Osteoblast (primary cell): ENCODE measurements at regions not wholly inside any gene's neighbourhood (a gene's known extent, or its start where the extent isn't known, plus 50 kb on each side); places are given as distances from the start of the nearest gene placed in this dataset.
A peak's percentile ranks its signal among the peaks of the same experiment; 100 is the strongest.

Experiments used
- DNase-seq: peaks from one replicate; pipeline ENCODE4 v3.0.0; 2011; ENCODE audit warnings: low spot score, mixed read lengths; ENCODE audit not compliant: insufficient read length; ENCODE audit errors: missing footprints
- H2AFZ ChIP-seq: 2 replicates; pipeline ENCODE4 v1.6.0; 2011; ENCODE audit warnings: mild to moderate bottlenecking, low read length
- H3K27ac ChIP-seq: 2 replicates; pipeline ENCODE4 v1.5.1; 2011; ENCODE audit warnings: mild to moderate bottlenecking, low read depth, low read length, moderate library complexity
- H3K27me3 ChIP-seq: 2 replicates; pipeline ENCODE4 v1.6.0; 2012; ENCODE audit warnings: mild to moderate bottlenecking, control low read depth, inconsistent platforms, low read length, moderate library complexity; ENCODE audit not compliant: insufficient read depth
- H3K36me3 ChIP-seq: 2 replicates; pipeline ENCODE4 v1.5.1; 2011; ENCODE audit warnings: mild to moderate bottlenecking, low read length, control low read depth, moderate library complexity; ENCODE audit not compliant: insufficient read depth
- H3K4me1 ChIP-seq: 2 replicates; pipeline ENCODE4 v1.5.1; 2011; ENCODE audit warnings: mild to moderate bottlenecking, low read length, control low read depth, moderate library complexity; ENCODE audit not compliant: insufficient read depth
- H3K4me2 ChIP-seq: 2 replicates; pipeline ENCODE4 v1.6.0; 2011; ENCODE audit warnings: mild to moderate bottlenecking, low read length; ENCODE audit not compliant: insufficient read depth
- H3K4me3 ChIP-seq: fragments of 200-600 bp; sonication (generic); 3 replicates; pipeline ENCODE4 v1.5.1; 2012; ENCODE audit warnings: mild to moderate bottlenecking, low read length, inconsistent platforms; ENCODE audit not compliant: insufficient read depth
- H3K79me2 ChIP-seq: 2 replicates; pipeline ENCODE4 v1.6.0; 2012; ENCODE audit warnings: mild to moderate bottlenecking, low read length, control low read depth, inconsistent platforms; ENCODE audit not compliant: insufficient read depth
- H3K9me3 ChIP-seq: 2 replicates; pipeline ENCODE4 v1.5.1; 2011; ENCODE audit warnings: low read depth, low read length, control low read depth
- H4K20me1 ChIP-seq: 2 replicates; pipeline ENCODE4 v1.6.0; 2012; ENCODE audit warnings: mild to moderate bottlenecking, low read length, control low read depth; ENCODE audit not compliant: insufficient read depth
- TF ChIP-seq, protein P1 (sequence below): IDR thresholded peaks from 2 replicates; pipeline ENCODE4 v1.5.1; 2011; ENCODE audit warnings: mild to moderate bottlenecking, low read depth, low read length, moderate library complexity; ENCODE audit errors: extremely low read depth

DNA sequence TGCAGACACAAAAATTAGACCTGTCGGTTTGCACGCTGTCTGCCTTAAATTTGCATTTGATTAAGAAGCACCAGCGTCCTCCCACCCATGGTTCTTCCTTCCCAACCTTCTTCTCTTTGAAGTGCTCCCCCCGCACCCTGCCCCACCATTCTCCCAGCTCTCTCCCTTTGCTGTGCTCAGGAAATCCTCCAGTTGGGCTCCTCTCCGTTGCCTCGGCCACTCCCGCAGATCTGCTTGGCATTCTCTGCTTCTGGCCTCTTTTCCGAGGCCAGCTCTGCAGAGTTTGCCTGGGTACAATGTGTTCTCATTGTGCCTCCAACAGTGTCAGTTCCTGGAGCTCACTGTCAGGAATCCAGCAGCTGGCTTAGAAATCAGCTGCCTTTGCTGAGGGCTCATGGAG, 126.1 kb downstream of the NAV1 start:
- H3K79me2 ChIP-seq, result peaks cover 98% of the 10 kb centered on the region
- peaks cover 95% of the 10 kb centered on the region for H4K20me1 ChIP-seq
- H3K4me1 ChIP-seq, result peaks cover 10% of the 10 kb centered on the region
- peaks cover 50% of the 10 kb centered on the region for H3K36me3 ChIP-seq
- TF ChIP-seq, protein P1, sequence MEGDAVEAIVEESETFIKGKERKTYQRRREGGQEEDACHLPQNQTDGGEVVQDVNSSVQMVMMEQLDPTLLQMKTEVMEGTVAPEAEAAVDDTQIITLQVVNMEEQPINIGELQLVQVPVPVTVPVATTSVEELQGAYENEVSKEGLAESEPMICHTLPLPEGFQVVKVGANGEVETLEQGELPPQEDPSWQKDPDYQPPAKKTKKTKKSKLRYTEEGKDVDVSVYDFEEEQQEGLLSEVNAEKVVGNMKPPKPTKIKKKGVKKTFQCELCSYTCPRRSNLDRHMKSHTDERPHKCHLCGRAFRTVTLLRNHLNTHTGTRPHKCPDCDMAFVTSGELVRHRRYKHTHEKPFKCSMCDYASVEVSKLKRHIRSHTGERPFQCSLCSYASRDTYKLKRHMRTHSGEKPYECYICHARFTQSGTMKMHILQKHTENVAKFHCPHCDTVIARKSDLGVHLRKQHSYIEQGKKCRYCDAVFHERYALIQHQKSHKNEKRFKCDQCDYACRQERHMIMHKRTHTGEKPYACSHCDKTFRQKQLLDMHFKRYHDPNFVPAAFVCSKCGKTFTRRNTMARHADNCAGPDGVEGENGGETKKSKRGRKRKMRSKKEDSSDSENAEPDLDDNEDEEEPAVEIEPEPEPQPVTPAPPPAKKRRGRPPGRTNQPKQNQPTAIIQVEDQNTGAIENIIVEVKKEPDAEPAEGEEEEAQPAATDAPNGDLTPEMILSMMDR, result no peak
- no peaks in the 10 kb centered on the region for H3K9me3 ChIP-seq
- DNase-seq, result no peak
- no peak overlapping the region for H3K4me3 ChIP-seq
- no peak overlapping the region for H3K27ac ChIP-seq
- no peak overlapping the region for H2AFZ ChIP-seq
- no peaks in the 10 kb centered on the region for H3K27me3 ChIP-seq
- H3K4me2 ChIP-seq, result no peak overlapping the region

- H3K9me3 ChIP-seq, result no peaks in the 10 kb centered on the region
- DNase-seq, result peak; percentile 18
- H2AFZ ChIP-seq, result no peak overlapping the region
- TF ChIP-seq, protein P1, result no peak
- peaks cover 97% of the 10 kb centered on the region for H3K79me2 ChIP-seq
- H3K27me3 ChIP-seq, result no peaks in the 10 kb centered on the region
- no peak overlapping the region for H3K4me2 ChIP-seq
- no peak overlapping the region for H3K27ac ChIP-seq
- H4K20me1 ChIP-seq, result peaks cover 93% of the 10 kb centered on the region
- peaks cover 1% of the 10 kb centered on the region for H3K4me1 ChIP-seq
- H3K4me3 ChIP-seq, result no peak overlapping the region
- H3K36me3 ChIP-seq, result peaks cover 45% of the 10 kb centered on the region
Observed at GRCh38 chr1:201666102-201666501, 127.2 kb downstream of the NAV1 start.

- Histone ChIP-seq H3K27ac (no peak overlapping the region), H3K9me3 (no peaks in the 10 kb centered on the region), H3K4me1 (no peaks in the 10 kb centered on the region), H2AFZ (no peak overlapping the region), H4K20me1 (peaks cover 93% of the 10 kb centered on the region), H3K36me3 (peaks cover 45% of the 10 kb centered on the region), H3K4me2 (no peak overlapping the region), H3K79me2 (peaks cover 97% of the 10 kb centered on the region), H3K27me3 (no peaks in the 10 kb centered on the region), H3K4me3 (no peak overlapping the region)
- TF ChIP-seq, protein P1, result no peak
- no peak for DNase-seq
Observed at GRCh38 chr1:201666645-201667044, 127.7 kb downstream of the NAV1 start.

DNA sequence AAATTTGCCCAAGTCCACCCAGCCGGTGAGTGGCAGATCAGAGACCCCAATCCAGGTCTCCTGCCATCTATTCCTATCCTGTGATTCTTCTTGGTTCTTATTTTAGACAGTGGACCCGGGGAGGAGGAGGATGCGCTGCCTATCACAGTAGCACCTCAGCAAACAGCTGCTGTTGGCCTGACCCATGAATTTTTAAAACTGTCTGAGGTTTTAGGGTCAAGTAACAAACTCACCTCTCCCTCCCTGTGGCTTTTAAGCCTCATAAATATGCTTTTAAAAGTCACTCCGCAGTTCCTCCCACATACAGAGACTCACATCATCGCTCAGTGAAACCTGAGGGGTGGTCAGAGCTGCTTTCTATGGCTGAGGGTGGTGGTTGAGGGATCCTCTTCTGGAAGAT, 128.6 kb downstream of the NAV1 start:
- no peak for DNase-seq
- Histone ChIP-seq H3K36me3 (peaks cover 44% of the 10 kb centered on the region), H2AFZ (no peak overlapping the region), H3K9me3 (no peaks in the 10 kb centered on the region), H3K27ac (no peak overlapping the region), H3K79me2 (peaks cover 97% of the 10 kb centered on the region), H4K20me1 (peaks cover 93% of the 10 kb centered on the region), H3K4me2 (no peak overlapping the region), H3K4me1 (no peaks in the 10 kb centered on the region), H3K27me3 (no peaks in the 10 kb centered on the region), H3K4me3 (no peak overlapping the region)
- TF ChIP-seq, protein P1, result no peak
